GM12878 (cell line): ENCODE measurements at regions not wholly inside any gene's neighbourhood (a gene's known extent, or its start where the extent isn't known, plus 50 kb on each side); places are given as distances from the start of the nearest gene placed in this dataset.

ENCODE experiments used
- ATAC-seq: fragments of 200-7000 bp; cut with Tn5 transposase; 3 replicates; pipeline ENCODE4 v1.9.1; 2020; ENCODE audit warnings: mild to moderate bottlenecking, moderate library complexity
- BruUV-seq: library from RNA; stranded (reverse); fragments of 400-500 nt; replicated peaks from 2 replicates; lab custom pipeline; 2021; lab: Mats Ljungman, UMichigan
- CTCF ChIA-PET: fragments of 300-600 bp; sonication (Branson Sonifier 250); formaldehyde crosslinking; extraction: SDS; loops from one replicate; lab custom pipeline; 2021; ENCODE audit warnings: inconsistent platforms; lab: Yijun Ruan, JAX
- POLR2A ChIA-PET: fragments of 350-600 bp; formaldehyde crosslinking; extraction: SDS; loops from one replicate; lab custom pipeline; 2021; ENCODE audit warnings: inconsistent platforms; lab: Charles Lee
- RAD21 ChIA-PET: fragments of 300-600 bp; sonication (Branson Sonifier 250); formaldehyde crosslinking; loops from one replicate; lab custom pipeline; 2023; ENCODE audit warnings: antibody characterized with exemption; ENCODE audit not compliant: unreplicated experiment; lab: Charles Lee
- SMC1A ChIA-PET: fragments of 300-600 bp; sonication (Branson Sonifier 250); formaldehyde crosslinking; loops from one replicate; lab custom pipeline; 2023; ENCODE audit not compliant: unreplicated experiment, uncharacterized antibody; lab: Charles Lee
- DNase-seq: peaks from one replicate; pipeline ENCODE4 v3.0.0-alpha.2; 2011; ENCODE audit warnings: low read depth, low spot score
- FAIRE-seq: peaks from 3 replicates; lab custom pipeline; 2011; peaks lifted over from hg19 to GRCh38; lab: Jason Lieb, UNC
- H2AFZ ChIP-seq: 2 replicates; pipeline ENCODE4 v1.6.0; 2011; ENCODE audit warnings: low read depth, low read length, control low read depth; ENCODE audit not compliant: control insufficient read depth
- H3K27ac ChIP-seq: 2 replicates; pipeline ENCODE4 v1.5.1; 2011; ENCODE audit warnings: control low read depth; ENCODE audit not compliant: control insufficient read depth, insufficient read depth
- H3K27me3 ChIP-seq, 2 experiments: replicated peaks in 1 of 2; 2 replicates each; pipeline versions ENCODE4 v1.6.0 to v1.6.1; 2011; ENCODE audit warnings: low read length in 1 of 2; ENCODE audit not compliant: control insufficient read depth in 2 of 2, insufficient read depth in 2 of 2
- H3K36me3 ChIP-seq, 2 experiments: 2 replicates each; pipeline ENCODE4 v1.5.1; 2011; ENCODE audit warnings: low read length in 1 of 2; ENCODE audit not compliant: control insufficient read depth in 2 of 2, insufficient read depth in 2 of 2
- H3K4me1 ChIP-seq: 2 replicates; pipeline ENCODE4 v1.6.1; 2011; ENCODE audit warnings: mild to moderate bottlenecking, low read length, moderate library complexity, mixed read lengths; ENCODE audit not compliant: control insufficient read depth, insufficient read depth
- H3K4me2 ChIP-seq: 2 replicates; pipeline ENCODE4 v1.6.0; 2011; ENCODE audit warnings: control low read depth; ENCODE audit not compliant: control insufficient read depth, insufficient read depth
- H3K4me3 ChIP-seq: fragments of 200-600 bp; sonication (generic); 2 replicates; pipeline ENCODE4 v1.5.1; 2016
- H3K79me2 ChIP-seq: 2 replicates; pipeline ENCODE4 v1.6.0; 2011; ENCODE audit warnings: low read length; ENCODE audit not compliant: control insufficient read depth, insufficient read depth
- H3K9ac ChIP-seq: 2 replicates; pipeline ENCODE4 v1.8.0; 2011; ENCODE audit warnings: low read length, control low read depth, mixed read lengths; ENCODE audit not compliant: control insufficient read depth, insufficient read depth
- H3K9me3 ChIP-seq: replicated peaks from 3 replicates; pipeline ENCODE4 v1.5.1; 2011; ENCODE audit warnings: mild to moderate bottlenecking, low read length; ENCODE audit not compliant: control insufficient read depth, insufficient read depth
- H4K20me1 ChIP-seq: 2 replicates; pipeline ENCODE4 v1.6.0; 2011; ENCODE audit not compliant: control insufficient read depth, insufficient read depth
- DPF2 ChIP-seq: fragments of 450-650 bp; IDR thresholded peaks from 2 replicates; pipeline ENCODE4 v1.6.1; 2017; ENCODE audit warnings: mild to moderate bottlenecking
- EGR1 ChIP-seq, 2 experiments: IDR thresholded peaks; 1 replicate in 1 of 2; 2 replicates in 1 of 2; pipeline ENCODE4 v1.6.1; 2011 to 2012; ENCODE audit warnings: low read depth in 2 of 2, low read length in 2 of 2, borderline replicate concordance in 1 of 2, mild to moderate bottlenecking in 1 of 2, moderate library complexity in 1 of 2
- ETV6 ChIP-seq, 2 experiments: fragments of 450-650 bp in 1 of 2; IDR thresholded peaks in 1 of 2; conservative IDR thresholded peaks in 1 of 2; 2 replicates each; pipeline ENCODE4 v1.6.1; 2014; ENCODE audit warnings: antibody characterized with exemption in 1 of 2, borderline replicate concordance in 1 of 2, low read depth in 1 of 2, mild to moderate bottlenecking in 1 of 2, moderate library complexity in 1 of 2
- IKZF1 ChIP-seq: fragments of 450-650 bp; conservative IDR thresholded peaks from 2 replicates; pipeline ENCODE4 v1.6.1; 2017; ENCODE audit warnings: antibody characterized with exemption, mild to moderate bottlenecking
- IKZF2 ChIP-seq, 2 experiments: fragments of 450-650 bp; IDR thresholded peaks; 2 replicates each; pipeline ENCODE4 v1.6.1; 2017; ENCODE audit warnings: mild to moderate bottlenecking in 2 of 2, moderate library complexity in 2 of 2
- POLR2A ChIP-seq: IDR thresholded peaks from 2 replicates; pipeline ENCODE4 v1.6.1; 2011; ENCODE audit warnings: low read depth, mild to moderate bottlenecking, low read length
- RELA ChIP-seq: fragments of 450-650 bp; IDR thresholded peaks from 2 replicates; pipeline ENCODE4 v1.8.0; 2014; ENCODE audit warnings: borderline replicate concordance; ENCODE audit not compliant: partially characterized antibody
- SPI1 ChIP-seq: IDR thresholded peaks from 2 replicates; pipeline ENCODE4 v1.6.1; 2011; ENCODE audit warnings: low read depth, mild to moderate bottlenecking, low read length, moderate library complexity, borderline replicate concordance; ENCODE audit not compliant: insufficient read depth
- STAT3 ChIP-seq: IDR thresholded peaks from 2 replicates; pipeline ENCODE4 v1.6.1; 2011; ENCODE audit warnings: low read depth, low read length, improper control_type of control experiment
- ZNF384 ChIP-seq: IDR thresholded peaks from 2 replicates; pipeline ENCODE4 v1.6.1; 2012; ENCODE audit warnings: low read depth, mild to moderate bottlenecking, low read length, improper control_type of control experiment, borderline replicate concordance
- ZNF622 ChIP-seq: fragments of 450-650 bp; IDR thresholded peaks from 2 replicates; pipeline ENCODE4 v1.6.1; 2017; ENCODE audit warnings: mild to moderate bottlenecking, inconsistent platforms
- in situ Hi-C: fragments of 300-500 bp; cut with MboI; formaldehyde crosslinking; loops from 9 replicates; pipeline ENCODE4 v1.14.3; 2018; ENCODE audit warnings: mixed read lengths
- intact Hi-C: fragments of 100-400 bp; cut with micrococcal nuclease; formaldehyde crosslinking; loops from one replicate; pipeline ENCODE4 v1.14.2; 2022; ENCODE audit not compliant: unreplicated experiment
- TF ChIP-seq, protein P1 (sequence below): fragments of 450-650 bp; IDR thresholded peaks from 2 replicates; pipeline ENCODE4 v1.6.1; 2017; ENCODE audit warnings: low read depth, mild to moderate bottlenecking, moderate library complexity
- TF ChIP-seq, protein P2 (sequence below): IDR thresholded peaks from 2 replicates; pipeline ENCODE4 v1.6.1; 2011; ENCODE audit warnings: borderline replicate concordance, low read depth, mild to moderate bottlenecking, moderate library complexity, mixed read lengths, low read length; ENCODE audit not compliant: insufficient read depth; ENCODE audit errors: extremely low read length
- TF ChIP-seq, protein P3 (sequence below), 3 experiments: IDR thresholded peaks in 2 of 3; conservative IDR thresholded peaks in 1 of 3; 2 replicates each; pipeline ENCODE4 v1.5.1; 2011; ENCODE audit warnings: low read depth in 3 of 3, low read length in 3 of 3, mild to moderate bottlenecking in 3 of 3, control low read depth in 2 of 3, moderate library complexity in 2 of 3, inconsistent platforms in 1 of 3, mixed read lengths in 1 of 3; ENCODE audit not compliant: control insufficient read depth in 2 of 3, insufficient read depth in 1 of 3; ENCODE audit errors: extremely low read depth in 1 of 3

DNA sequence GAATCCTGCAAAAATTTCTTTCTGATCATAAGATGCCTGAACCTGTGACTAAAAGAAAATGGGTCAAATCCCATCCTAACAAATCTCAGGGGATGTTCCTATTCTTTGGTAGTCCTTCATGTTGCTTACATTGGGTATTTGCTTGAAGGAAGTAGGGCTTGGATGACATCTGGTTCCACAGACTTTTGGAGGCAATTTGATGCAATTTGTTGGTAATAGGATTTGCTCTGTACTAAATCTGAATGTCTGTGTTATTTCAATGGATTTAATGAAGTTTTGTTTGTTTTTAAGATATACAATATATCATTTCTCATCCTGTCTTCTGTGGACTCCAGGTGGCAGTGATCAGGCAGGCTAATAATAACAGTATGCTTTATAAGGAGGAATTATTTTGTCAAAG, 457.9 kb downstream of the ZSWIM6 start:
- Histone ChIP-seq H3K79me2 (no peaks in the 10 kb centered on the region), H3K4me2 (no peak overlapping the region), H3K36me3 (no peaks in the 10 kb centered on the region), H2AFZ (no peak overlapping the region), H3K9ac (no peak overlapping the region), H3K4me3 (no peak overlapping the region), H3K4me1 (no peaks in the 10 kb centered on the region)
- no TSS peak for BruUV-seq
- intact Hi-C loops, result no loop called here
- POLR2A ChIA-PET, result no interaction called here
- SMC1A ChIA-PET, result no interaction called here
- no peak for FAIRE-seq
- CTCF ChIA-PET, result interaction anchor here (0.9 kb wide), 1 partner anchor 22 kb away, joined by 4 read pairs; no protein-coding TSS in a partner anchor
- RAD21 ChIA-PET, result no interaction called here
- TF ChIP-seq RELA (no peak), IKZF2 (IDR thresholded peaks at IDR 0.05) (no peak), ZNF622 (no peak), EGR1 (IDR thresholded peaks at IDR 0.05; ENCODE audit: borderline replicate concordance in 1 of 2, low read depth in 2 of 2, low read length in 2 of 2) (no peak), POLR2A (no peak), ETV6 (conservative IDR thresholded peaks at IDR 0.05 in 1 of 2, IDR thresholded peaks at IDR 0.05 in 1 of 2; ENCODE audit: borderline replicate concordance in 1 of 2, low read depth in 1 of 2) (no peak), ZNF384 (no peak), STAT3 (no peak), SPI1 (no peak), IKZF1 (no peak), DPF2 (no peak)
- TF ChIP-seq, protein P1, sequence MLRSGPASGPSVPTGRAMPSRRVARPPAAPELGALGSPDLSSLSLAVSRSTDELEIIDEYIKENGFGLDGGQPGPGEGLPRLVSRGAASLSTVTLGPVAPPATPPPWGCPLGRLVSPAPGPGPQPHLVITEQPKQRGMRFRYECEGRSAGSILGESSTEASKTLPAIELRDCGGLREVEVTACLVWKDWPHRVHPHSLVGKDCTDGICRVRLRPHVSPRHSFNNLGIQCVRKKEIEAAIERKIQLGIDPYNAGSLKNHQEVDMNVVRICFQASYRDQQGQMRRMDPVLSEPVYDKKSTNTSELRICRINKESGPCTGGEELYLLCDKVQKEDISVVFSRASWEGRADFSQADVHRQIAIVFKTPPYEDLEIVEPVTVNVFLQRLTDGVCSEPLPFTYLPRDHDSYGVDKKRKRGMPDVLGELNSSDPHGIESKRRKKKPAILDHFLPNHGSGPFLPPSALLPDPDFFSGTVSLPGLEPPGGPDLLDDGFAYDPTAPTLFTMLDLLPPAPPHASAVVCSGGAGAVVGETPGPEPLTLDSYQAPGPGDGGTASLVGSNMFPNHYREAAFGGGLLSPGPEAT, result no peak
- TF ChIP-seq, protein P2, sequence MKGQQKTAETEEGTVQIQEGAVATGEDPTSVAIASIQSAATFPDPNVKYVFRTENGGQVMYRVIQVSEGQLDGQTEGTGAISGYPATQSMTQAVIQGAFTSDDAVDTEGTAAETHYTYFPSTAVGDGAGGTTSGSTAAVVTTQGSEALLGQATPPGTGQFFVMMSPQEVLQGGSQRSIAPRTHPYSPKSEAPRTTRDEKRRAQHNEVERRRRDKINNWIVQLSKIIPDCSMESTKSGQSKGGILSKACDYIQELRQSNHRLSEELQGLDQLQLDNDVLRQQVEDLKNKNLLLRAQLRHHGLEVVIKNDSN, result no peak
- TF ChIP-seq, protein P3, sequence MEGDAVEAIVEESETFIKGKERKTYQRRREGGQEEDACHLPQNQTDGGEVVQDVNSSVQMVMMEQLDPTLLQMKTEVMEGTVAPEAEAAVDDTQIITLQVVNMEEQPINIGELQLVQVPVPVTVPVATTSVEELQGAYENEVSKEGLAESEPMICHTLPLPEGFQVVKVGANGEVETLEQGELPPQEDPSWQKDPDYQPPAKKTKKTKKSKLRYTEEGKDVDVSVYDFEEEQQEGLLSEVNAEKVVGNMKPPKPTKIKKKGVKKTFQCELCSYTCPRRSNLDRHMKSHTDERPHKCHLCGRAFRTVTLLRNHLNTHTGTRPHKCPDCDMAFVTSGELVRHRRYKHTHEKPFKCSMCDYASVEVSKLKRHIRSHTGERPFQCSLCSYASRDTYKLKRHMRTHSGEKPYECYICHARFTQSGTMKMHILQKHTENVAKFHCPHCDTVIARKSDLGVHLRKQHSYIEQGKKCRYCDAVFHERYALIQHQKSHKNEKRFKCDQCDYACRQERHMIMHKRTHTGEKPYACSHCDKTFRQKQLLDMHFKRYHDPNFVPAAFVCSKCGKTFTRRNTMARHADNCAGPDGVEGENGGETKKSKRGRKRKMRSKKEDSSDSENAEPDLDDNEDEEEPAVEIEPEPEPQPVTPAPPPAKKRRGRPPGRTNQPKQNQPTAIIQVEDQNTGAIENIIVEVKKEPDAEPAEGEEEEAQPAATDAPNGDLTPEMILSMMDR (IDR thresholded peaks at IDR 0.05 in 2 of 3, conservative IDR thresholded peaks at IDR 0.05 in 1 of 3; ENCODE audit: control insufficient read depth in 2 of 3, extremely low read depth in 1 of 3, insufficient read depth in 1 of 3, low read depth in 3 of 3, low read length in 3 of 3), result no peak
- TF ChIP-seq, all 136 proteins: peak for 0
- Histone ChIP-seq H3K27ac (no peak overlapping the region), H3K9me3 (no peaks in the 10 kb centered on the region), H3K27me3 (peaks cover 0 to 1% of the 10 kb centered on the region in 2 experiments; a peak in 1 of 4 replicates), H4K20me1 (no peaks in the 10 kb centered on the region)
- ATAC-seq (no peak), DNase-seq (no peak)
- in situ Hi-C loops, result no loop called here
